H1 (cell line): ENCODE measurements at regions not wholly inside any gene's neighbourhood (a gene's known extent, or its start where the extent isn't known, plus 50 kb on each side); places are given as distances from the start of the nearest gene placed in this dataset.

Experiments used
- CTCF ChIA-PET: fragments of 300-600 bp; sonication (Branson Sonifier 250); formaldehyde crosslinking; loops from one replicate; lab custom pipeline; 2021; ENCODE audit not compliant: partially characterized antibody; lab: Charles Lee
- POLR2A ChIA-PET: fragments of 300-600 bp; sonication (Branson Sonifier 250); formaldehyde crosslinking; loops from one replicate; lab custom pipeline; 2021; ENCODE audit warnings: inconsistent platforms; ENCODE audit not compliant: partially characterized antibody; lab: Charles Lee
- DNase-seq, 2 experiments: peaks; one replicate each; pipeline versions ENCODE4 v3.0.0 to v3.0.0-alpha.2; 2010 to 2022; ENCODE audit warnings: low spot score in 2 of 2, low read depth in 1 of 2, mixed read lengths in 1 of 2
- FAIRE-seq: peaks from 2 replicates; lab custom pipeline; 2011; peaks lifted over from hg19 to GRCh38; lab: Jason Lieb, UNC
- H2AFZ ChIP-seq: 2 replicates; pipeline ENCODE4 v1.8.1; 2012; ENCODE audit warnings: low read length, inconsistent platforms
- H2AK5ac ChIP-seq: 2 replicates; pipeline ENCODE4 v1.6.1; 2013; ENCODE audit warnings: low read depth, low read length
- H2BK120ac ChIP-seq: replicated peaks from 2 replicates; pipeline ENCODE3; 2013; ENCODE audit warnings: low read depth, low read length, inconsistent platforms
- H2BK12ac ChIP-seq: 2 replicates; pipeline ENCODE4 v1.6.1; 2013; ENCODE audit warnings: low read depth, low read length
- H2BK15ac ChIP-seq: 2 replicates; pipeline ENCODE4 v1.6.1; 2013; ENCODE audit warnings: low read length
- H2BK20ac ChIP-seq: 2 replicates; pipeline ENCODE4 v1.6.1; 2013; ENCODE audit warnings: low read length
- H2BK5ac ChIP-seq: 2 replicates; pipeline ENCODE4 v1.6.1; 2013; ENCODE audit warnings: low read depth, low read length
- H3K14ac ChIP-seq: 2 replicates; pipeline ENCODE4 v1.6.1; 2013; ENCODE audit warnings: inconsistent platforms; ENCODE audit not compliant: insufficient read length
- H3K18ac ChIP-seq: 2 replicates; pipeline ENCODE4 v1.6.1; 2013; ENCODE audit warnings: low read length; ENCODE audit errors: extremely low read depth
- H3K23ac ChIP-seq: 2 replicates; pipeline ENCODE4 v1.6.1; 2013; ENCODE audit warnings: inconsistent platforms; ENCODE audit not compliant: insufficient read length
- H3K23me2 ChIP-seq: 2 replicates; pipeline ENCODE4 v1.6.1; 2013; ENCODE audit warnings: low read depth, low read length
- H3K27ac ChIP-seq: 2 replicates; pipeline ENCODE4 v1.6.1; 2011; ENCODE audit warnings: low read depth, low read length, inconsistent platforms
- H3K27me3 ChIP-seq, 4 experiments: replicated peaks in 1 of 4; 1 replicate in 1 of 4; 2 replicates in 3 of 4; pipeline versions ENCODE4 v1.6.1 to v1.8.1; 2011 to 2013; ENCODE audit warnings: low read length in 3 of 4, mild to moderate bottlenecking in 3 of 4, inconsistent platforms in 2 of 4, mixed read lengths in 2 of 4, moderate library complexity in 1 of 4; ENCODE audit not compliant: control insufficient read depth in 3 of 4, insufficient read depth in 3 of 4; ENCODE audit errors: extremely low read depth in 1 of 4
- H3K36me3 ChIP-seq, 4 experiments: 2 replicates each; pipeline versions ENCODE4 v1.6.1 to v1.8.1; 2011 to 2013; ENCODE audit warnings: mild to moderate bottlenecking in 4 of 4, low read length in 3 of 4, moderate library complexity in 2 of 4, control low read depth in 1 of 4, inconsistent platforms in 1 of 4; ENCODE audit not compliant: insufficient read depth in 4 of 4, control insufficient read depth in 2 of 4
- H3K4ac ChIP-seq: replicated peaks from 2 replicates; pipeline ENCODE3; 2013; ENCODE audit warnings: low read length, low read depth, mixed read lengths, inconsistent platforms; ENCODE audit not compliant: insufficient read length
- H3K4me1 ChIP-seq, 4 experiments: replicated peaks in 1 of 4; 1 replicate in 1 of 4; 2 replicates in 3 of 4; pipeline versions ENCODE4 v1.6.1 to v1.8.1; 2011 to 2013; ENCODE audit warnings: low read length in 3 of 4, inconsistent platforms in 2 of 4, mixed read lengths in 1 of 4; ENCODE audit not compliant: insufficient read depth in 4 of 4, control insufficient read depth in 3 of 4
- H3K4me2 ChIP-seq, 2 experiments: 2 replicates each; pipeline versions ENCODE4 v1.6.1 to v1.8.1; 2011 to 2013; ENCODE audit warnings: low read depth in 2 of 2, low read length in 2 of 2, control low read depth in 1 of 2, inconsistent platforms in 1 of 2, mild to moderate bottlenecking in 1 of 2; ENCODE audit not compliant: insufficient read depth in 1 of 2
- H3K4me3 ChIP-seq, 4 experiments: fragments of 200-600, 300-600 bp in 1 of 4; sonication (generic), shearing (Covaris generic), sonication (Bioruptor Twin) in 1 of 4; 2 replicates each; pipeline versions ENCODE4 v1.5.1 to v1.8.1; 2011 to 2016; ENCODE audit warnings: low read length in 4 of 4, low read depth in 3 of 4, control low read depth in 2 of 4, inconsistent platforms in 2 of 4, mild to moderate bottlenecking in 2 of 4, mixed read lengths in 1 of 4, moderate library complexity in 1 of 4; ENCODE audit not compliant: insufficient read depth in 2 of 4; ENCODE audit errors: extremely low read depth in 1 of 4
- H3K56ac ChIP-seq: replicated peaks from 2 replicates; pipeline ENCODE3; 2013; ENCODE audit warnings: low read depth, mild to moderate bottlenecking, mixed read lengths, low read length, inconsistent platforms; ENCODE audit not compliant: insufficient read length
- H3K79me1 ChIP-seq: 2 replicates; pipeline ENCODE4 v1.6.1; 2013; ENCODE audit warnings: low read depth, low read length, control low read depth
- H3K79me2 ChIP-seq, 2 experiments: 2 replicates each; pipeline versions ENCODE4 v1.6.1 to v1.8.1; 2012 to 2013; ENCODE audit warnings: low read length in 2 of 2, mild to moderate bottlenecking in 2 of 2, inconsistent platforms in 1 of 2; ENCODE audit not compliant: insufficient read depth in 2 of 2, control insufficient read depth in 1 of 2
- H3K9ac ChIP-seq, 4 experiments: replicated peaks in 1 of 4; 1 replicate in 1 of 4; 2 replicates in 3 of 4; pipeline versions ENCODE4 v1.6.1 to v1.8.1; 2011 to 2013; ENCODE audit warnings: low read depth in 3 of 4, low read length in 3 of 4, control low read depth in 2 of 4, mild to moderate bottlenecking in 2 of 4, moderate library complexity in 2 of 4, inconsistent platforms in 1 of 4; ENCODE audit errors: extremely low read depth in 1 of 4
- H3K9me3 ChIP-seq, 2 experiments: 2 replicates each; pipeline versions ENCODE4 v1.6.1 to v1.8.1; 2012 to 2013; ENCODE audit warnings: mild to moderate bottlenecking in 2 of 2, moderate library complexity in 2 of 2, control low read depth in 1 of 2, inconsistent platforms in 1 of 2, low read depth in 1 of 2, low read length in 1 of 2, mixed read lengths in 1 of 2; ENCODE audit not compliant: insufficient read depth in 2 of 2
- H4K20me1 ChIP-seq, 2 experiments: replicated peaks in 1 of 2; 2 replicates each; pipeline versions ENCODE3 to v1.8.1; 2011 to 2013; ENCODE audit warnings: inconsistent platforms in 2 of 2, low read length in 2 of 2, mild to moderate bottlenecking in 1 of 2; ENCODE audit not compliant: insufficient read depth in 2 of 2, control insufficient read depth in 1 of 2
- H4K5ac ChIP-seq: 2 replicates; pipeline ENCODE4 v1.6.1; 2013; ENCODE audit warnings: low read length, low read depth, mixed read lengths, inconsistent platforms; ENCODE audit not compliant: insufficient read length
- H4K8ac ChIP-seq: 2 replicates; pipeline ENCODE4 v1.8.0; 2013; ENCODE audit warnings: mild to moderate bottlenecking, moderate library complexity, low read length, inconsistent platforms; ENCODE audit not compliant: insufficient read depth; ENCODE audit errors: extremely low read depth
- H4K91ac ChIP-seq: replicated peaks from 2 replicates; pipeline ENCODE3; 2013; ENCODE audit warnings: low read length, mixed read lengths, inconsistent platforms; ENCODE audit not compliant: insufficient read length
- ATF2 ChIP-seq: IDR thresholded peaks from 2 replicates; pipeline ENCODE4 v1.6.1; 2012; ENCODE audit warnings: low read length, inconsistent platforms
- CBX5 ChIP-seq: fragments of 300-800, 300-1000 bp; sonication (generic); IDR thresholded peaks from 2 replicates; pipeline ENCODE4 v1.7.1; 2016; ENCODE audit warnings: antibody characterized with exemption, low read length, low read depth
- CBX8 ChIP-seq: fragments of 300-800, 300-1000 bp; sonication (generic); IDR thresholded peaks from 2 replicates; pipeline ENCODE4 v1.7.1; 2016; ENCODE audit warnings: low read depth, low read length, borderline replicate concordance
- EP300 ChIP-seq, 2 experiments: IDR thresholded peaks; 1 replicate in 1 of 2; 2 replicates in 1 of 2; pipeline ENCODE4 v1.6.1; 2011 to 2012; ENCODE audit warnings: low read depth in 2 of 2, low read length in 2 of 2, mild to moderate bottlenecking in 2 of 2, borderline replicate concordance in 1 of 2, inconsistent platforms in 1 of 2, moderate library complexity in 1 of 2
- FOSL1 ChIP-seq: IDR thresholded peaks from 2 replicates; pipeline ENCODE4 v1.6.1; 2011; ENCODE audit warnings: mild to moderate bottlenecking, low read depth, low read length, moderate library complexity; ENCODE audit not compliant: insufficient read depth
- PHF8 ChIP-seq: fragments of 200-600 bp; sonication (generic); conservative IDR thresholded peaks from 2 replicates; pipeline ENCODE4 v1.7.1; 2012; ENCODE audit warnings: low read depth, mild to moderate bottlenecking, inconsistent platforms, low read length, moderate library complexity
- YY1 ChIP-seq: IDR thresholded peaks from 2 replicates; pipeline ENCODE4 v1.6.1; 2011; ENCODE audit warnings: low read depth, mild to moderate bottlenecking, low read length
- WGBS, 2 experiments: shearing (Covaris generic) in 1 of 2; methylation state at CpG; one replicate each; pipeline versions ENCODE4 v1.1.6 to v1.1.7; 2013 to 2015; ENCODE audit warnings: low lambda C conversion rate in 2 of 2, mixed read lengths in 2 of 2, inconsistent platforms in 1 of 2, low coverage in 1 of 2, missing lambda C conversion rate in 1 of 2; ENCODE audit not compliant: insufficient replicate concordance in 2 of 2, insufficient coverage in 1 of 2, insufficient read length in 1 of 2; ENCODE audit errors: extremely low coverage in 1 of 2, missing lambda C conversion rate in 1 of 2; 5-methylcytosine and 5-hydroxymethylcytosine counted together

- H2BK20ac ChIP-seq = no peak overlapping the region
- H4K8ac ChIP-seq = no peak overlapping the region
- no peak overlapping the region for H4K5ac ChIP-seq
- ChIA-PET CTCF (interaction anchor here (0.9 to 12.0 kb wide), 7 partner anchors 10 to 361 kb away, joined by 3 to 193 read pairs (median 4); no protein-coding TSS in a partner anchor), POLR2A (no interaction called here)
- no peak overlapping the region for H3K9ac ChIP-seq
- no peak for DNase-seq
- H3K4me3 ChIP-seq = no peak overlapping the region
- H4K20me1 ChIP-seq = no peaks in the 10 kb centered on the region
- no peak overlapping the region for H4K91ac ChIP-seq
- no peak for FAIRE-seq
- H3K36me3 ChIP-seq = no peaks in the 10 kb centered on the region
- H3K79me2 ChIP-seq = no peaks in the 10 kb centered on the region
- no peaks in the 10 kb centered on the region for H3K79me1 ChIP-seq
- no peak overlapping the region for H2AK5ac ChIP-seq
- H3K23ac ChIP-seq = no peak overlapping the region
- H2BK15ac ChIP-seq = no peak overlapping the region
- no peaks in the 10 kb centered on the region for H3K23me2 ChIP-seq
- no peak overlapping the region for H2BK12ac ChIP-seq
- H3K4ac ChIP-seq = no peak overlapping the region
- no peak overlapping the region for H3K56ac ChIP-seq
- H3K27ac ChIP-seq = no peak overlapping the region
- H2BK5ac ChIP-seq = no peak overlapping the region
- no peak overlapping the region for H2BK120ac ChIP-seq
- no peaks in the 10 kb centered on the region for H3K9me3 ChIP-seq
- no peaks in the 10 kb centered on the region for H3K27me3 ChIP-seq
- H3K18ac ChIP-seq = no peak overlapping the region
- no peak overlapping the region for H3K4me2 ChIP-seq
- no peaks in the 10 kb centered on the region; a peak in 1 of 7 replicates for H3K4me1 ChIP-seq
- no peak overlapping the region for H3K14ac ChIP-seq
- H2AFZ ChIP-seq = no peak overlapping the region
- TF ChIP-seq CBX5 = no peak
- TF ChIP-seq CBX8 = no peak
- TF ChIP-seq YY1 = no peak
- TF ChIP-seq PHF8 = no peak
- TF ChIP-seq FOSL1 = no peak
- TF ChIP-seq EP300 (IDR thresholded peaks at IDR 0.05; ENCODE audit: borderline replicate concordance in 1 of 2, low read depth in 2 of 2, low read length in 2 of 2) = no peak
- TF ChIP-seq ATF2 = no peak
- 89% methylated on average over 8 of the region's 8 CpGs; no CpG with 5 or more reads in 1 of the 2 experiments for WGBS, 2 experiments
These were observed 221.9 kb upstream of the GLRA1 start for GRCh38 chr5:152146566-152146965.
